ENCODE measurements at regions not wholly inside any gene's neighbourhood (a gene's known extent, or its start where the extent isn't known, plus 50 kb on each side); places are given as distances from the start of the nearest gene placed in this dataset.

DNA sequence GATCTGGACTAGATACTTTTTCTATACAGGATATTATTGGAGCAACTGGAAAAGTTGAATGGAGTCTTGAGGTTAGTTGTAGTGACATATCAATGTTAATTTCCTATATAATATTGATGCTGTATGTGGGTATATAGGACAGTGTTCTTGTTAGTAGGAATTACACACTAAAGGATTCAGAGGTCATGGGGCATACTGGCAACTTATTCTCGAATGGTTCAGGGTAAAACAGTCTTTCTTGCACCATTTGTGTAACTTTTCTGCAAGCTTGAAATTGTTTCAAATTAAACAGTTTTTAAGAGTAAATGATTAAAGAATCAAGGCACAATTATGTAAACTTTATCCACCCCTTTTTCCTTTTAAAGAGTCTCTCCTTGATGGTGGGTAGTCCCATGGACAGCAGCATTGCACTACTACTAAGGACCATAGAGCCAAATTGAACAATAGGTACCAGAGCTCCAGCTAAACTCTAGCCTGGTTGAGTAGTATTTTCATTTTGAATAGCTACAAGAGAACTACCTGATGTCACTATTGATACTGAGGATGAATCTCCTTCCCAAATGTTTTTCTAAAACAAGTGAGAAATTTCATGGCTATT lies 70.1 kb downstream of the DMP1 start:
- TF ChIP-seq, protein P1, sequence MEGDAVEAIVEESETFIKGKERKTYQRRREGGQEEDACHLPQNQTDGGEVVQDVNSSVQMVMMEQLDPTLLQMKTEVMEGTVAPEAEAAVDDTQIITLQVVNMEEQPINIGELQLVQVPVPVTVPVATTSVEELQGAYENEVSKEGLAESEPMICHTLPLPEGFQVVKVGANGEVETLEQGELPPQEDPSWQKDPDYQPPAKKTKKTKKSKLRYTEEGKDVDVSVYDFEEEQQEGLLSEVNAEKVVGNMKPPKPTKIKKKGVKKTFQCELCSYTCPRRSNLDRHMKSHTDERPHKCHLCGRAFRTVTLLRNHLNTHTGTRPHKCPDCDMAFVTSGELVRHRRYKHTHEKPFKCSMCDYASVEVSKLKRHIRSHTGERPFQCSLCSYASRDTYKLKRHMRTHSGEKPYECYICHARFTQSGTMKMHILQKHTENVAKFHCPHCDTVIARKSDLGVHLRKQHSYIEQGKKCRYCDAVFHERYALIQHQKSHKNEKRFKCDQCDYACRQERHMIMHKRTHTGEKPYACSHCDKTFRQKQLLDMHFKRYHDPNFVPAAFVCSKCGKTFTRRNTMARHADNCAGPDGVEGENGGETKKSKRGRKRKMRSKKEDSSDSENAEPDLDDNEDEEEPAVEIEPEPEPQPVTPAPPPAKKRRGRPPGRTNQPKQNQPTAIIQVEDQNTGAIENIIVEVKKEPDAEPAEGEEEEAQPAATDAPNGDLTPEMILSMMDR (conservative IDR thresholded peaks at IDR 0.05 in 1 of 2, IDR thresholded peaks at IDR 0.05 in 1 of 2; ENCODE audit: low read depth in 1 of 2, low read length in 2 of 2), result no peak
- no peak for TF ChIP-seq EZH2 (IDR thresholded peaks at IDR 0.05; ENCODE audit: low read length, missing control alignments)
